GM19351 (cell line): ENCODE measurements at regions not wholly inside any gene's neighbourhood (a gene's known extent, or its start where the extent isn't known, plus 50 kb on each side); places are given as distances from the start of the nearest gene placed in this dataset.
"Not testable (repeated sequence)": the region's sequence is repeated elsewhere in the genome, so short reads cannot be mapped to it uniquely, and the experiment has no call there.

Experiments used
- ATAC-seq: cut with Tn5 transposase; IDR thresholded peaks from one replicate; pipeline ENCODE4 v1.9.1; 2021; ENCODE audit warnings: mild to moderate bottlenecking, moderate library complexity; ENCODE audit not compliant: unreplicated experiment

GRCh38 chr2:236820763-236821344 lies 251.2 kb downstream of the ACKR3 start:
- ATAC-seq, result no peak

DNA sequence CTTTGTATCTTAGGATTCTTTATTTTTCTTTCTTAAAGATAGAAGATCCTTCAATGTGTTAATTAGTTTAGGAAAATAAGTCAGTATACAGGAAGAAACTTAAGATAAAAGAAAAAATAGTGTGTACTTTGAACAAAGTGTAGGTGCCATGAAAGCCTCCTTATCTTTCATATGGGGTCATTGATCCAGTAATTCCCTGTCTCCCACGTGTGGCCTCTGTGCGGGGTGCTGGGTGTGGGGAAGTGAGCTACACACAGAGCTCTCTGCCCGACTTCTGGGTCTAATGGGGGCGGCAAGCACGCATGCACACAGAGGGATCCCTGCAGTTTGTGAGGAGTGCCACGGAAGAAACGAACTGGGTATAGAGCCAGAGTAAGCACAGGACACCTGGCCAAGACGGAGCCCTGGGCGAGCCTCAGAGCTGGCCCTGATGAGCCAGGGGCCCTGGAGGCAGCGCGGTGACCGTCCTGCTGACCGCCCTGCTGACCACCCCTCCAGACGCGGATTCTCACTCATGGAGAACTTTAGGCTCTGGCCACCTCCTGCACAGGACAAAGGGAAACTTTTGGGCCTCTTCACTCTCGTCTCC lies 253.5 kb downstream of the ACKR3 start:
- no peak for ATAC-seq

DNA sequence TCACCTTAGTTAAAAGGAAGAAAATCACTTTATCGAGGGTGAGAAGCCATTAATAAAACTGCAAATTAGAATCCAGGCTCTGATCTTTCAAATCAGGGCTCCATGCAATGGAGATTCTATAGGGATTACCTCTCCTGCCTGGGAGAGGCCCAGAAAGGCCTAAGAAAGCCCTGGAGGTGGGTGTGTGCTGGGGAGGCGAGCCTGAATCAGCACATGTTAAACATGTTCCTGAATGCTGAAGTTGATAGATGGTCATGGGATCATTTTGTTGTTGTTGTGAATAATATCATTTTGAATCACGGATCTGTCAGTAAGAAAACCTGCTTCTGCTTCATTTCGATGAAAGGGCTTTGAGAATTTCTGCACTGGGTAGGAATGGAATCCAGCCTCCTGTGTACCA lies 254.3 kb downstream of the ACKR3 start:
- no peak for ATAC-seq

- no peak for ATAC-seq
These were observed 255.2 kb downstream of the ACKR3 start for GRCh38 chr2:236824836-236825235.

- no peak for ATAC-seq
These were observed 256.4 kb downstream of the ACKR3 start for GRCh38 chr2:236825989-236826510.

- ATAC-seq, result no peak
These were observed 257.1 kb downstream of the ACKR3 start for GRCh38 chr2:236826606-236827156.

- ATAC-seq, result no peak
These were observed 257.7 kb upstream of the COPS8 start for GRCh38 chr2:236827997-236828396.

DNA sequence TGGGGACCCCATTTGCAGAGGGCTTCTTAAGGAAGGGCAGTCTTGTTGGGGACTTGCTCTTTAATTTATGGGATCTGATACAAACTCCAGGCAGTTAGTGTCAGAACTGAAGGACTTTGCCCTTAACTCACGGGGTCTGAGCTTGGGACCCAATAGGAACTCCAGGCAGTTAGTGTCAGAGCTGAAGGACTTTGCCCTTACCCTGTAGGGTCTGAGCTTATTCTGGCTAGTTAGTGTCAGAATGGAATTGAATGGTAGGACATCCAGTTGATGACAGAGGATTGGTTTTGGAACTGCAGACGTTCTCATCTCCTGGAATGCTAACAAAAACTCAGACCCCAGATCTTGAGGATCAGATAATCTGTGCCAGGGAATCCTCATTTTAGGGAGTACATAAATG lies 256.9 kb upstream of the COPS8 start:
- ATAC-seq, result no peak

DNA sequence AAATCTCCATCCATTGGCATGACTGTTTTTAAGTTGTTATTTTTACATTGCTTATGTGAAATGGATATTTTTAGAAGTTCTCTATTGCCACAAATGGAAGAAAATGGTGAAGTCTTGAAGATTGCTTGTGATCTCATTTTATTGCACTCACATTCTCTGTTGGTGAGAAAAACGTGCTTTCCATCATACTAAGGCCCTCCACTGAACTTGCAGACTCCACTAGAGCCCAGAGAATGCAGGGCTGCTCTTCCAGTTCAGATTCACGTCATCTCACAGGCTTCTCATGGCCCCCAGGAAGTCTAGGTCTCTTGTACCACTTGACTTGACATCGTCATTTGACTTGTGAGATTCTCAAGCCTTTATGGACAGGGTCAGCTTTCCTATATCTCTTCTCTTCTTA lies 254.8 kb upstream of the COPS8 start:
- ATAC-seq, result no peak

DNA sequence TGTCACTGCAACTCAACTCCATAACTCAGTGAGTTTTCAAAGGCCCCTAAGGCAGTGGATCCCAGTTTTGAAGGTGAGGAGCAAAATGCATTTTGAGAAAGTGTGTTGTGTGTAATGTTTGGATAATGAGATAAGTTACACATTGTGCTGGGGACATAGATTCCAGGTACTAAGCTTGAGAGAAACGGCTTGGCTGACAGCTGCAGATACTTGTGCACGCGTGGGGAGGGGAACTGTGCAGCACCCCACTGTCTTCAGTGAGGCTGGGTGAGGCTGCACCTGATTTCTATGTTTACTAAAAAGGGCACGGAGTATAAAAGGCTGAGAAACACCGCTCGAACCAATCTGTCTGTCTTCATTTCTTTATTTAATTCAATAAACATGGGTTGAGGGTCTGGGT lies 254.0 kb upstream of the COPS8 start:
- no peak for ATAC-seq

GRCh38 chr2:236833501-236834073 lies 252.1 kb upstream of the COPS8 start:
- ATAC-seq, result no peak

GRCh38 chr2:236834284-236834683 lies 251.4 kb upstream of the COPS8 start:
- no peak for ATAC-seq

- ATAC-seq, result no peak
These were observed 250.2 kb upstream of the COPS8 start for GRCh38 chr2:236835307-236836024.

DNA sequence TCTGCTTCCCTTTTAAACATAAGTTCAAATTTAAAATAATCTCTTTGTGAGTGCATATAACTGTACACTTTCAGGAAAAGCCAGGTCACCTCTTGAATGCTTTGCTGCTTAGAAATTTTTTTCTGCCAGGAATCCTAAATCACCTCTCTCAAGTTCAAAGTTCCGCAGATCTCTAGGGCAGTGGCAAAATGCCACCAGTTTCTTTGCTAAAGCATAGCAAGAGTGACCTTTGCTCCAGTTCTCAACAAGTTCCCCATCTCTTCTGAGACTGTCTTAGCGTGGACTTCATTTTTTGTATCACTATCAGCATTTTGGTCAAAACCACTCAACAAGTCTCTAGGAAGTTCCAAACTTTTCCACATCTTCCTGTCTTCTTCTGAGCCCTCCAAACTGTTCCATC lies 249.7 kb upstream of the COPS8 start:
- ATAC-seq, result not testable (repeated sequence)

GRCh38 chr2:236840215-236840614 lies 245.5 kb upstream of the COPS8 start:
- ATAC-seq, result no peak

- no peak for ATAC-seq
These were observed 244.8 kb upstream of the COPS8 start for GRCh38 chr2:236840857-236841256.

- no peak for ATAC-seq
These were observed 244.3 kb upstream of the COPS8 start for GRCh38 chr2:236841389-236841788.

- ATAC-seq, result no peak
These were observed 242.3 kb upstream of the COPS8 start for GRCh38 chr2:236843161-236843968.

DNA sequence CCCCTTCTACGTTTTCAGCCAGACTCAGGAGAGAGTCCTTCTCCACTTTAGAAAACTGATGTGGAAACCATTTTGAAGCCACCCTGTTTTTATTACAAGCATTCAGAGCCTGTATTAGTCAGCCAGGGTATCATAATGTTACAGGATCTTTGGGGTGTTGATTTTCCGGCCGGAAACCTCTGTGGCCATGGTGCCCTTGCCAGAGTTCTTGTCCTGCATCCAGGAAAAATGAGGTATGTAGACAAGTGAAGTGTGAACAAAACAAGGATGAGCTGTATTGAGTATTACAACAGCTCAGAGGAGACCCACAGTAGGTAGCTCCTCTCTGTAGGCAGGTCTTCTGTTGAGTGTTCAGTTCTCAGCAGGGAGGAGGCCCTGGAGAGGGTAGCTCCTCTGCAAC lies 241.0 kb upstream of the COPS8 start:
- no peak for ATAC-seq

GRCh38 chr2:236847023-236847422 lies 238.7 kb upstream of the COPS8 start:
- ATAC-seq, result no peak
